ENCODE measurements at regions not wholly inside any gene's neighbourhood (a gene's known extent, or its start where the extent isn't known, plus 50 kb on each side); places are given as distances from the start of the nearest gene placed in this dataset.

DNA sequence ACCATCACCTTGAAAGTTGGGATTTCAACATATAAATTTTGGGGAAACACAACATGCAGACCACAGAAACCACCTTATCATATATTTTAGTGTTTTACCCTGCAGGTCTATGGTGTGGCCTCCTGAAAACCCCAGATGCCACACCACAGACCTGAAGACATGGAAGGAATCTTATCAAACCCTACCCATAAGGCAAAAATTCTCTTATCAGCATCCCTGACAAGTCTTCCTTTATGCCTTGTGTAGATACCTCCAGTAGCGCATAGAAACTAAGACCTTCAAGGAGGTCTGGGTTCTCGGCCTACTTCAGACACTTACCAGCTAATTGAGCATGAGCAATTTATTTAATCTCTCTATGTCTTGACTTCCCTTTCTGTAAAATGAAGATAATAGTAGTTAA, 59.1 kb upstream of the SLC14A2 start:
- no peaks in the 10 kb centered on the region for H3K27me3 ChIP-seq (ENCODE audit: control insufficient read depth in 2 of 2, insufficient read depth in 2 of 2, low read length in 2 of 2)
- no peak overlapping the region for H3K4me2 ChIP-seq (ENCODE audit: insufficient read depth, low read length)
- H4K20me1 ChIP-seq (replicated peaks; ENCODE audit: control insufficient read depth, extremely low read depth, insufficient read depth, low read length): no peaks in the 10 kb centered on the region
- H3K4me1 ChIP-seq (ENCODE audit: control insufficient read depth, extremely low read depth, insufficient read depth, low read length): no peaks in the 10 kb centered on the region
- BruUV-seq (replicated peaks): no TSS peak
- DNase-seq (ENCODE audit: low read depth, low spot score) (no peak), FAIRE-seq (no peak)
- no peak overlapping the region for H3K4me3 ChIP-seq (replicated peaks in 1 of 3; ENCODE audit: insufficient read depth in 1 of 3, low read depth in 1 of 3, low read length in 3 of 3)
- H3K9ac ChIP-seq (replicated peaks; ENCODE audit: extremely low read depth, insufficient read depth, low read length): no peak overlapping the region
- CTCF ChIA-PET: no interaction called here
- H3K79me2 ChIP-seq (ENCODE audit: control insufficient read depth, insufficient read depth, low read length): no peaks in the 10 kb centered on the region
- dilution Hi-C loops (cut with MboI; ENCODE audit: extremely low pct_ligation_motif_present, low sequenced_read_pairs) (no loop called here), intact Hi-C loops (cut with micrococcal nuclease) (no loop called here)
- no peaks in the 10 kb centered on the region for H3K9me1 ChIP-seq (replicated peaks; ENCODE audit: control insufficient read depth, extremely low read depth, insufficient read depth, low read length)
- H3K36me3 ChIP-seq (ENCODE audit: control insufficient read depth in 2 of 2, extremely low read depth in 1 of 2, insufficient read depth in 2 of 2, low read length in 2 of 2): no peaks in the 10 kb centered on the region
- H3K9me3 ChIP-seq (replicated peaks; ENCODE audit: control insufficient read depth, insufficient read depth, low read length): no peaks in the 10 kb centered on the region
- no peak overlapping the region for H3K27ac ChIP-seq (ENCODE audit: insufficient read depth, low read depth, low read length)
- POLR2A ChIA-PET: no interaction called here
- H2AFZ ChIP-seq (ENCODE audit: low read depth, low read length): no peak overlapping the region
- TF ChIP-seq FOS (IDR thresholded peaks at IDR 0.05; ENCODE audit: borderline replicate concordance, insufficient read depth, low read length) (no peak), JUN (IDR thresholded peaks at IDR 0.05; ENCODE audit: borderline replicate concordance, insufficient read depth, insufficient read length, low read depth) (no peak), EZH2 (IDR thresholded peaks at IDR 0.05; ENCODE audit: borderline replicate concordance, low read depth, low read length, severe bottlenecking) (no peak), MYC (IDR thresholded peaks at IDR 0.05; ENCODE audit: low read depth, low read length) (no peak), POLR2AphosphoS5 (IDR thresholded peaks at IDR 0.05; ENCODE audit: insufficient read depth, low read depth, low read length) (no peak), GATA2 (IDR thresholded peaks at IDR 0.05; ENCODE audit: insufficient read depth, insufficient read length, low read depth, low read length) (no peak), POLR2A (IDR thresholded peaks at IDR 0.05; ENCODE audit: low read depth, low read length) (no peak)
- TF ChIP-seq, protein P1, sequence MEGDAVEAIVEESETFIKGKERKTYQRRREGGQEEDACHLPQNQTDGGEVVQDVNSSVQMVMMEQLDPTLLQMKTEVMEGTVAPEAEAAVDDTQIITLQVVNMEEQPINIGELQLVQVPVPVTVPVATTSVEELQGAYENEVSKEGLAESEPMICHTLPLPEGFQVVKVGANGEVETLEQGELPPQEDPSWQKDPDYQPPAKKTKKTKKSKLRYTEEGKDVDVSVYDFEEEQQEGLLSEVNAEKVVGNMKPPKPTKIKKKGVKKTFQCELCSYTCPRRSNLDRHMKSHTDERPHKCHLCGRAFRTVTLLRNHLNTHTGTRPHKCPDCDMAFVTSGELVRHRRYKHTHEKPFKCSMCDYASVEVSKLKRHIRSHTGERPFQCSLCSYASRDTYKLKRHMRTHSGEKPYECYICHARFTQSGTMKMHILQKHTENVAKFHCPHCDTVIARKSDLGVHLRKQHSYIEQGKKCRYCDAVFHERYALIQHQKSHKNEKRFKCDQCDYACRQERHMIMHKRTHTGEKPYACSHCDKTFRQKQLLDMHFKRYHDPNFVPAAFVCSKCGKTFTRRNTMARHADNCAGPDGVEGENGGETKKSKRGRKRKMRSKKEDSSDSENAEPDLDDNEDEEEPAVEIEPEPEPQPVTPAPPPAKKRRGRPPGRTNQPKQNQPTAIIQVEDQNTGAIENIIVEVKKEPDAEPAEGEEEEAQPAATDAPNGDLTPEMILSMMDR (IDR thresholded peaks at IDR 0.05; ENCODE audit: extremely low read depth in 1 of 2, insufficient read depth in 1 of 2, low read depth in 1 of 2, low read length in 2 of 2): no peak
- TF ChIP-seq, protein P2, sequence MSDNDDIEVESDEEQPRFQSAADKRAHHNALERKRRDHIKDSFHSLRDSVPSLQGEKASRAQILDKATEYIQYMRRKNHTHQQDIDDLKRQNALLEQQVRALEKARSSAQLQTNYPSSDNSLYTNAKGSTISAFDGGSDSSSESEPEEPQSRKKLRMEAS (IDR thresholded peaks at IDR 0.05; ENCODE audit: insufficient read depth, insufficient read length): no peak

Measured in endothelial cell of umbilical vein (primary cell).